Body of pancreas (tissue), 4 donors: ENCODE measurements at regions not wholly inside any gene's neighbourhood (a gene's known extent, or its start where the extent isn't known, plus 50 kb on each side); places are given as distances from the start of the nearest gene placed in this dataset.

ENCODE experiments used
- POLR2A ChIP-seq, 3 donors: fragments of 450-650 bp; IDR thresholded peaks; one replicate each; pipeline ENCODE4 v1.6.1; 2016; ENCODE audit warnings: antibody characterized with exemption in 3 of 3, mild to moderate bottlenecking in 2 of 3
- TF ChIP-seq, protein P1 (sequence below), 7 experiments: fragments of 450-650 bp in 4 of 7; fragments of 200-600 bp in 3 of 7; sonication (generic) in 3 of 7; IDR thresholded peaks; one replicate each; pipeline ENCODE4 v1.5.1; 2016 to 2019; ENCODE audit warnings: antibody characterized with exemption in 7 of 7

DNA sequence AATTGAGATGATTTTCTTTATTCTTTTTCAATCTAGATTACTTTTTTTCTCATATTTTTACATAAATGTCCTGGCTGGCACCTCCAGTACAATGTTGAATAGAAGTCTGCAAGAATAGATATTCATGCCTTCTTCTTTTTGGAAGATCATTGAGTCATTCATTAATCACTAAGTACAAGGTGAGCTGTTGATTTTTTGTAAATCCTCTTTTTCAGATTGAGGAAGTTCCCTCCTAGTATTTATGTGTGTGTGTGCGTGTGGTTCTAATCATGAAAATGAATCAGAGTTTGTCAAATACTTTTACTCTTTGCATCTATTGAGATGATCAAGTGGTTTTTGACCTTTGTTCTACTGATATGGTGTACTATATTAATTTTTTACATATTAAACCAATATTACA lies 859.3 kb downstream of the KCNT2 start:
- TF ChIP-seq, protein P1, sequence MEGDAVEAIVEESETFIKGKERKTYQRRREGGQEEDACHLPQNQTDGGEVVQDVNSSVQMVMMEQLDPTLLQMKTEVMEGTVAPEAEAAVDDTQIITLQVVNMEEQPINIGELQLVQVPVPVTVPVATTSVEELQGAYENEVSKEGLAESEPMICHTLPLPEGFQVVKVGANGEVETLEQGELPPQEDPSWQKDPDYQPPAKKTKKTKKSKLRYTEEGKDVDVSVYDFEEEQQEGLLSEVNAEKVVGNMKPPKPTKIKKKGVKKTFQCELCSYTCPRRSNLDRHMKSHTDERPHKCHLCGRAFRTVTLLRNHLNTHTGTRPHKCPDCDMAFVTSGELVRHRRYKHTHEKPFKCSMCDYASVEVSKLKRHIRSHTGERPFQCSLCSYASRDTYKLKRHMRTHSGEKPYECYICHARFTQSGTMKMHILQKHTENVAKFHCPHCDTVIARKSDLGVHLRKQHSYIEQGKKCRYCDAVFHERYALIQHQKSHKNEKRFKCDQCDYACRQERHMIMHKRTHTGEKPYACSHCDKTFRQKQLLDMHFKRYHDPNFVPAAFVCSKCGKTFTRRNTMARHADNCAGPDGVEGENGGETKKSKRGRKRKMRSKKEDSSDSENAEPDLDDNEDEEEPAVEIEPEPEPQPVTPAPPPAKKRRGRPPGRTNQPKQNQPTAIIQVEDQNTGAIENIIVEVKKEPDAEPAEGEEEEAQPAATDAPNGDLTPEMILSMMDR (IDR thresholded peaks at IDR 0.05), result no peak
- TF ChIP-seq POLR2A (IDR thresholded peaks at IDR 0.05), result no peak
